ENCODE measurements at regions not wholly inside any gene's neighbourhood (a gene's known extent, or its start where the extent isn't known, plus 50 kb on each side); places are given as distances from the start of the nearest gene placed in this dataset.

GRCh38 chr10:3887885-3888476 lies 103.0 kb upstream of the KLF6 start:
- Histone ChIP-seq H3K9me3 (ENCODE audit: control insufficient read depth in 2 of 2, low read length in 2 of 2) (no peaks in the 10 kb centered on the region), H3K27me3 (ENCODE audit: control insufficient read depth, insufficient read depth, low read length) (no peaks in the 10 kb centered on the region), H3K36me3 (ENCODE audit: control insufficient read depth, insufficient read depth, low read length) (no peaks in the 10 kb centered on the region), H3K27ac (ENCODE audit: insufficient read depth, low read length, poor library complexity, severe bottlenecking) (peak overlapping the region; percentile 35), H3K4me3 (ENCODE audit: low read depth, low read length) (peak overlapping the region; percentile 42), H3K4me1 (ENCODE audit: control insufficient read depth, insufficient read depth, low read length, poor library complexity, severe bottlenecking) (peaks cover 26% of the 10 kb centered on the region)
- H3K9me3 Mint-ChIP-seq = no peaks in the 10 kb centered on the region
- peak overlapping the region; percentile 18 to 68 (median 34) for H3K4me3 Mint-ChIP-seq
- DNase-seq = peak; percentile 32 to 66 (median 51)
- no peaks in the 10 kb centered on the region for H3K36me3 Mint-ChIP-seq
- H3K4me1 Mint-ChIP-seq = peaks cover 12 to 43% (median 21%) of the 10 kb centered on the region in 4 donors
- H3K27me3 Mint-ChIP-seq = no peaks in the 10 kb centered on the region
- ATAC-seq (ENCODE audit: low read depth in 2 of 2) = peak; percentile 74 to 79
- peak overlapping the region; percentile 48 to 92 (median 84) for H3K27ac Mint-ChIP-seq

GRCh38 chr10:3887404-3887803 lies 102.4 kb upstream of the KLF6 start:
- no peaks in the 10 kb centered on the region for H3K9me3 ChIP-seq (ENCODE audit: control insufficient read depth in 2 of 2, low read length in 2 of 2)
- H3K27ac ChIP-seq (ENCODE audit: insufficient read depth, low read length, poor library complexity, severe bottlenecking) = peak overlapping the region; percentile 50
- no peaks in the 10 kb centered on the region for H3K36me3 ChIP-seq (ENCODE audit: control insufficient read depth, insufficient read depth, low read length)
- peak overlapping the region; percentile 18 to 68 (median 32) for H3K4me3 Mint-ChIP-seq
- no peaks in the 10 kb centered on the region for H3K36me3 Mint-ChIP-seq
- peak overlapping the region; percentile 48 to 92 (median 84) for H3K27ac Mint-ChIP-seq
- peaks cover 12 to 37% (median 17%) of the 10 kb centered on the region in 4 donors for H3K4me1 Mint-ChIP-seq
- no peaks in the 10 kb centered on the region for H3K9me3 Mint-ChIP-seq
- ATAC-seq (ENCODE audit: low read depth in 2 of 2) (no peak), DNase-seq (no peak)
- no peaks in the 10 kb centered on the region for H3K27me3 Mint-ChIP-seq
- no peaks in the 10 kb centered on the region for H3K27me3 ChIP-seq (ENCODE audit: control insufficient read depth, insufficient read depth, low read length)
- peaks cover 20% of the 10 kb centered on the region for H3K4me1 ChIP-seq (ENCODE audit: control insufficient read depth, insufficient read depth, low read length, poor library complexity, severe bottlenecking)
- H3K4me3 ChIP-seq (ENCODE audit: low read depth, low read length) = peak overlapping the region; percentile 42

- Mint-ChIP-seq H3K9me3 (peaks cover 0 to 4% (median 0%) of the 10 kb centered on the region in 7 donors), H3K27me3 (no peaks in the 10 kb centered on the region), H3K27ac (peak overlapping the region; percentile 10 to 92 (median 39)), H3K36me3 (peaks cover 5% of the 10 kb centered on the region), H3K4me1 (peaks cover 12 to 30% (median 14%) of the 10 kb centered on the region in 4 donors), H3K4me3 (peak overlapping the region in 1 of 4 donors; percentile 32)
- no peak for DNase-seq
- no peak for ATAC-seq (ENCODE audit: low read depth in 2 of 2)
- peaks cover 14% of the 10 kb centered on the region for H3K4me1 ChIP-seq (ENCODE audit: control insufficient read depth, insufficient read depth, low read length, poor library complexity, severe bottlenecking)
- no peaks in the 10 kb centered on the region for H3K9me3 ChIP-seq (ENCODE audit: control insufficient read depth in 2 of 2, low read length in 2 of 2)
- no peaks in the 10 kb centered on the region for H3K36me3 ChIP-seq (ENCODE audit: control insufficient read depth, insufficient read depth, low read length)
- H3K4me3 ChIP-seq (ENCODE audit: low read depth, low read length) = peak overlapping the region; percentile 26
- no peak overlapping the region for H3K27ac ChIP-seq (ENCODE audit: insufficient read depth, low read length, poor library complexity, severe bottlenecking)
- H3K27me3 ChIP-seq (ENCODE audit: control insufficient read depth, insufficient read depth, low read length) = no peaks in the 10 kb centered on the region
Observed at GRCh38 chr10:3886641-3887251, 101.7 kb upstream of the KLF6 start.

- no peaks in the 10 kb centered on the region for H3K36me3 ChIP-seq (ENCODE audit: control insufficient read depth, insufficient read depth, low read length)
- Mint-ChIP-seq H3K9me3 (peaks cover 0 to 5% (median 0%) of the 10 kb centered on the region in 7 donors), H3K27me3 (no peaks in the 10 kb centered on the region), H3K4me3 (no peak overlapping the region), H3K4me1 (peaks cover 12 to 25% (median 15%) of the 10 kb centered on the region in 4 donors), H3K27ac (peak overlapping the region in 1 of 3 donors; percentile 92), H3K36me3 (peaks cover 5% of the 10 kb centered on the region)
- ATAC-seq (ENCODE audit: low read depth in 2 of 2) = no peak
- H3K4me1 ChIP-seq (ENCODE audit: control insufficient read depth, insufficient read depth, low read length, poor library complexity, severe bottlenecking) = peaks cover 13% of the 10 kb centered on the region
- H3K27ac ChIP-seq (ENCODE audit: insufficient read depth, low read length, poor library complexity, severe bottlenecking) = no peak overlapping the region
- no peak overlapping the region for H3K4me3 ChIP-seq (ENCODE audit: low read depth, low read length)
- no peaks in the 10 kb centered on the region for H3K27me3 ChIP-seq (ENCODE audit: control insufficient read depth, insufficient read depth, low read length)
- H3K9me3 ChIP-seq (ENCODE audit: control insufficient read depth in 2 of 2, low read length in 2 of 2) = no peaks in the 10 kb centered on the region
- DNase-seq = no peak
Observed at GRCh38 chr10:3886191-3886590, 101.2 kb upstream of the KLF6 start.

GRCh38 chr10:3882855-3883254 lies 97.8 kb upstream of the KLF6 start:
- Histone ChIP-seq H3K4me1 (ENCODE audit: control insufficient read depth, insufficient read depth, low read length, poor library complexity, severe bottlenecking) (peaks cover 8% of the 10 kb centered on the region), H3K4me3 (ENCODE audit: low read depth, low read length) (no peak overlapping the region), H3K36me3 (ENCODE audit: control insufficient read depth, insufficient read depth, low read length) (no peaks in the 10 kb centered on the region), H3K9me3 (ENCODE audit: control insufficient read depth in 2 of 2, low read length in 2 of 2) (no peaks in the 10 kb centered on the region), H3K27ac (ENCODE audit: insufficient read depth, low read length, poor library complexity, severe bottlenecking) (no peak overlapping the region), H3K27me3 (ENCODE audit: control insufficient read depth, insufficient read depth, low read length) (no peaks in the 10 kb centered on the region)
- H3K27ac Mint-ChIP-seq = peak overlapping the region in 2 of 3 donors; percentile 12 to 89
- H3K9me3 Mint-ChIP-seq = peaks cover 0 to 5% (median 0%) of the 10 kb centered on the region in 7 donors
- peaks cover 8 to 26% (median 13%) of the 10 kb centered on the region in 4 donors for H3K4me1 Mint-ChIP-seq
- H3K36me3 Mint-ChIP-seq = peaks cover 5% of the 10 kb centered on the region
- DNase-seq (no peak), ATAC-seq (ENCODE audit: low read depth in 2 of 2) (no peak)
- no peaks in the 10 kb centered on the region for H3K27me3 Mint-ChIP-seq
- no peak overlapping the region for H3K4me3 Mint-ChIP-seq

GRCh38 chr10:3881622-3882021 lies 96.6 kb upstream of the KLF6 start:
- no peak overlapping the region for H3K4me3 ChIP-seq (ENCODE audit: low read depth, low read length)
- H3K27me3 ChIP-seq (ENCODE audit: control insufficient read depth, insufficient read depth, low read length) = no peaks in the 10 kb centered on the region
- H3K27me3 Mint-ChIP-seq = no peaks in the 10 kb centered on the region
- no peaks in the 10 kb centered on the region for H3K36me3 ChIP-seq (ENCODE audit: control insufficient read depth, insufficient read depth, low read length)
- DNase-seq = no peak
- H3K36me3 Mint-ChIP-seq = peaks cover 5% of the 10 kb centered on the region
- H3K4me1 Mint-ChIP-seq = peaks cover 3 to 25% (median 16%) of the 10 kb centered on the region in 4 donors
- peaks cover 12% of the 10 kb centered on the region for H3K4me1 ChIP-seq (ENCODE audit: control insufficient read depth, insufficient read depth, low read length, poor library complexity, severe bottlenecking)
- H3K9me3 ChIP-seq (ENCODE audit: control insufficient read depth in 2 of 2, low read length in 2 of 2) = no peaks in the 10 kb centered on the region
- H3K27ac ChIP-seq (ENCODE audit: insufficient read depth, low read length, poor library complexity, severe bottlenecking) = no peak overlapping the region
- no peak overlapping the region for H3K4me3 Mint-ChIP-seq
- peak overlapping the region in 2 of 3 donors; percentile 59 to 64 for H3K27ac Mint-ChIP-seq
- H3K9me3 Mint-ChIP-seq = peaks cover 0 to 5% (median 0%) of the 10 kb centered on the region in 7 donors
- ATAC-seq (ENCODE audit: low read depth in 2 of 2) = no peak

GRCh38 chr10:3879073-3879472 lies 94.1 kb upstream of the KLF6 start:
- Histone ChIP-seq H3K36me3 (ENCODE audit: control insufficient read depth, insufficient read depth, low read length) (no peaks in the 10 kb centered on the region), H3K4me3 (ENCODE audit: low read depth, low read length) (no peak overlapping the region), H3K4me1 (ENCODE audit: control insufficient read depth, insufficient read depth, low read length, poor library complexity, severe bottlenecking) (peaks cover 38% of the 10 kb centered on the region), H3K9me3 (ENCODE audit: control insufficient read depth in 2 of 2, low read length in 2 of 2) (no peaks in the 10 kb centered on the region), H3K27ac (ENCODE audit: insufficient read depth, low read length, poor library complexity, severe bottlenecking) (no peak overlapping the region), H3K27me3 (ENCODE audit: control insufficient read depth, insufficient read depth, low read length) (no peaks in the 10 kb centered on the region)
- H3K36me3 Mint-ChIP-seq = peaks cover 5% of the 10 kb centered on the region
- H3K27ac Mint-ChIP-seq = peak overlapping the region; percentile 44 to 76 (median 55)
- H3K9me3 Mint-ChIP-seq = peaks cover 0 to 5% (median 0%) of the 10 kb centered on the region in 7 donors
- no peaks in the 10 kb centered on the region for H3K27me3 Mint-ChIP-seq
- H3K4me3 Mint-ChIP-seq = peak overlapping the region in 1 of 4 donors; percentile 64
- DNase-seq = no peak
- peaks cover 18 to 45% (median 33%) of the 10 kb centered on the region in 4 donors for H3K4me1 Mint-ChIP-seq
- ATAC-seq (ENCODE audit: low read depth in 2 of 2) = no peak

Data from CD4-positive, CD25-positive, alpha-beta regulatory T cell (primary cell).